ENCODE measurements at regions not wholly inside any gene's neighbourhood (a gene's known extent, or its start where the extent isn't known, plus 50 kb on each side); places are given as distances from the start of the nearest gene placed in this dataset.

DNA sequence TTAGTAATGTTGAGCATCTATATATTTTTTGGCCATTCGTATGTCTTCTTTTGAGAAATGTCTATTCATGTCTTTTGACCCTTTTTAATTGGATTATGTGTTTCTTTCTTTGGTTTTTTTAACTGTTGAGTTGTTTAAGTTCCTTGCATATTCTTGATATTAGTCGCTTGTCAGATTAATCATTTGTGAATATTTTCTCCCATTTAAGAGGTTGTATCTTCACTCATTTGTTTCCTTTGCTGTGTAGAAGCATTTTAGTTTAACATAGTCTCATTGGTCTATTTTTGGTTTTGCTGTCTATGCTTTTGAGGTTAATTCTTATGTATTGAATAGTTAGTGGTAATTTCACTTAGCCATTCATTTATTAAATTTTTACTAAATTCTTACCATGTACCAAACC is 283.8 kb downstream of the ZPLD1 start:
- Mint-ChIP-seq H3K27me3 (ENCODE audit: low read depth) (no peaks in the 10 kb centered on the region), H3K27ac (no peak overlapping the region), H3K9me3 (no peaks in the 10 kb centered on the region), H3K4me1 (no peaks in the 10 kb centered on the region), H3K4me3 (no peak overlapping the region), H3K36me3 (ENCODE audit: insufficient read depth in 1 of 3, low read depth in 3 of 3) (no peaks in the 10 kb centered on the region)
- Histone ChIP-seq H3K4me1 (ENCODE audit: insufficient read depth, low read length) (no peaks in the 10 kb centered on the region), H3K4ac (ENCODE audit: low read depth, low read length) (no peak overlapping the region), H3K14ac (ENCODE audit: insufficient read depth, low read length) (no peak overlapping the region), H3K4me2 (ENCODE audit: insufficient read depth, insufficient read length, low read length) (no peak overlapping the region), H2BK120ac (ENCODE audit: low read depth, low read length, poor library complexity, severe bottlenecking) (no peak overlapping the region), H3K18ac (ENCODE audit: insufficient read length, low read depth, low read length) (no peak overlapping the region), H2BK20ac (ENCODE audit: low read depth, low read length, poor library complexity, severe bottlenecking) (no peak overlapping the region), H3K27ac (ENCODE audit: insufficient read length, low read depth, low read length) (no peak overlapping the region), H3K79me1 (ENCODE audit: insufficient read depth, low read depth, low read length, poor library complexity, severe bottlenecking) (no peaks in the 10 kb centered on the region), H3K79me2 (ENCODE audit: insufficient read depth, low read length) (no peaks in the 10 kb centered on the region), H3T11ph (ENCODE audit: low read length) (no peak overlapping the region), H4K8ac (replicated peaks; ENCODE audit: insufficient read length, low read depth, low read length) (no peak overlapping the region), H3K9me3 (ENCODE audit: control insufficient read depth, low read depth, low read length) (no peaks in the 10 kb centered on the region), H4K91ac (ENCODE audit: insufficient read length, low read depth, low read length) (no peak overlapping the region), H2BK12ac (ENCODE audit: insufficient read length, low read depth, low read length) (no peak overlapping the region), H3K23me2 (ENCODE audit: insufficient read length, low read depth, low read length, poor library complexity, severe bottlenecking) (no peaks in the 10 kb centered on the region), H3K27me3 (ENCODE audit: insufficient read depth, low read length) (no peaks in the 10 kb centered on the region), H3K9ac (ENCODE audit: extremely low read depth, insufficient read length, low read length) (no peak overlapping the region), H4K5ac (ENCODE audit: insufficient read length, low read depth, low read length) (no peak overlapping the region), H4K20me1 (ENCODE audit: control insufficient read depth, insufficient read depth, insufficient read length) (no peaks in the 10 kb centered on the region), H3K23ac (ENCODE audit: insufficient read length, low read depth, low read length) (no peak overlapping the region), H3K56ac (ENCODE audit: insufficient read length, low read depth, low read length) (no peak overlapping the region), H2BK5ac (ENCODE audit: insufficient read length, low read length) (no peak overlapping the region), H2BK15ac (ENCODE audit: low read depth, low read length) (no peak overlapping the region), H2AFZ (ENCODE audit: low read length) (no peak overlapping the region), H2AK5ac (ENCODE audit: insufficient read length, low read length) (no peak overlapping the region)
- TF ChIP-seq, protein P1, sequence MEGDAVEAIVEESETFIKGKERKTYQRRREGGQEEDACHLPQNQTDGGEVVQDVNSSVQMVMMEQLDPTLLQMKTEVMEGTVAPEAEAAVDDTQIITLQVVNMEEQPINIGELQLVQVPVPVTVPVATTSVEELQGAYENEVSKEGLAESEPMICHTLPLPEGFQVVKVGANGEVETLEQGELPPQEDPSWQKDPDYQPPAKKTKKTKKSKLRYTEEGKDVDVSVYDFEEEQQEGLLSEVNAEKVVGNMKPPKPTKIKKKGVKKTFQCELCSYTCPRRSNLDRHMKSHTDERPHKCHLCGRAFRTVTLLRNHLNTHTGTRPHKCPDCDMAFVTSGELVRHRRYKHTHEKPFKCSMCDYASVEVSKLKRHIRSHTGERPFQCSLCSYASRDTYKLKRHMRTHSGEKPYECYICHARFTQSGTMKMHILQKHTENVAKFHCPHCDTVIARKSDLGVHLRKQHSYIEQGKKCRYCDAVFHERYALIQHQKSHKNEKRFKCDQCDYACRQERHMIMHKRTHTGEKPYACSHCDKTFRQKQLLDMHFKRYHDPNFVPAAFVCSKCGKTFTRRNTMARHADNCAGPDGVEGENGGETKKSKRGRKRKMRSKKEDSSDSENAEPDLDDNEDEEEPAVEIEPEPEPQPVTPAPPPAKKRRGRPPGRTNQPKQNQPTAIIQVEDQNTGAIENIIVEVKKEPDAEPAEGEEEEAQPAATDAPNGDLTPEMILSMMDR (conservative IDR thresholded peaks at IDR 0.05) = no peak
- WGBS (ENCODE audit: extremely low coverage, insufficient read length, low lambda C conversion rate) = no CpG with 5 or more reads among the region's 2 CpGs
- DNase-seq = no peak
